Stomach (tissue), 4 donors: ENCODE measurements at regions not wholly inside any gene's neighbourhood (a gene's known extent, or its start where the extent isn't known, plus 50 kb on each side); places are given as distances from the start of the nearest gene placed in this dataset.

Experiments
- POLR2AphosphoS5 ChIP-seq, 3 donors: sonication (generic); formaldehyde crosslinking; IDR thresholded peaks; one replicate each; pipeline ENCODE4 v1.6.1; 2016; ENCODE audit warnings: antibody characterized with exemption in 3 of 3
- TF ChIP-seq, protein P1 (sequence below), 7 experiments: fragments of 450-650 bp in 4 of 7; fragments of 200-600 bp in 3 of 7; sonication (generic) in 3 of 7; IDR thresholded peaks; one replicate each; pipeline ENCODE4 v1.5.1; 2016 to 2019; ENCODE audit warnings: antibody characterized with exemption in 7 of 7, control low read depth in 2 of 7, mild to moderate bottlenecking in 1 of 7

DNA sequence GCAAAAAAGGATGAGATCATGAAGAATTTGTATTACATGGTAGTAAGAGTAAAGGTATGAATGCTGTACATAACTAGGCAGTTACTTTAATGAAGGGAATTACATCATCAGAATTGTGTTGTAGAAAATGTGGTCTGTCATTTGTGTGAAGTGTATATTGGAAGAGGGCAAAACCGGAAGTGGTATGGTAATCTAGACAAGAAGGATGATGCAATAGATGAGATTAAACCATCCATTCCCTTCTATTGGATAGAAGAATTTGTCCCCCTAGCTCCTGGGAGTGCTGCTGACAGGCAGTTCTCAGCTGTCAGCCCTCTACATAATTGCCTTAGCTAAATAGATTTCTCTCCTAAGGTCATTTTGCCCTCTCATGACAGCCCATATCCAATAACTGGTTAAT is 55.9 kb upstream of the BARD1 start:
- TF ChIP-seq, protein P1, sequence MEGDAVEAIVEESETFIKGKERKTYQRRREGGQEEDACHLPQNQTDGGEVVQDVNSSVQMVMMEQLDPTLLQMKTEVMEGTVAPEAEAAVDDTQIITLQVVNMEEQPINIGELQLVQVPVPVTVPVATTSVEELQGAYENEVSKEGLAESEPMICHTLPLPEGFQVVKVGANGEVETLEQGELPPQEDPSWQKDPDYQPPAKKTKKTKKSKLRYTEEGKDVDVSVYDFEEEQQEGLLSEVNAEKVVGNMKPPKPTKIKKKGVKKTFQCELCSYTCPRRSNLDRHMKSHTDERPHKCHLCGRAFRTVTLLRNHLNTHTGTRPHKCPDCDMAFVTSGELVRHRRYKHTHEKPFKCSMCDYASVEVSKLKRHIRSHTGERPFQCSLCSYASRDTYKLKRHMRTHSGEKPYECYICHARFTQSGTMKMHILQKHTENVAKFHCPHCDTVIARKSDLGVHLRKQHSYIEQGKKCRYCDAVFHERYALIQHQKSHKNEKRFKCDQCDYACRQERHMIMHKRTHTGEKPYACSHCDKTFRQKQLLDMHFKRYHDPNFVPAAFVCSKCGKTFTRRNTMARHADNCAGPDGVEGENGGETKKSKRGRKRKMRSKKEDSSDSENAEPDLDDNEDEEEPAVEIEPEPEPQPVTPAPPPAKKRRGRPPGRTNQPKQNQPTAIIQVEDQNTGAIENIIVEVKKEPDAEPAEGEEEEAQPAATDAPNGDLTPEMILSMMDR (IDR thresholded peaks at IDR 0.05) = no peak
- no peak for TF ChIP-seq POLR2AphosphoS5 (IDR thresholded peaks at IDR 0.05)
